ENCODE measurements at regions not wholly inside any gene's neighbourhood (a gene's known extent, or its start where the extent isn't known, plus 50 kb on each side); places are given as distances from the start of the nearest gene placed in this dataset.

- intact Hi-C loops (cut with DNase I), result no loop called here
- no peak for DNase-seq
- H3K9me3 ChIP-seq, result no peaks in the 10 kb centered on the region
Observed at GRCh38 chr6:159422041-159422984, 253.1 kb downstream of the FNDC1 start.

GRCh38 chr6:159421586-159421985 lies 252.4 kb downstream of the FNDC1 start:
- H3K9me3 ChIP-seq, result no peaks in the 10 kb centered on the region
- intact Hi-C loops (cut with DNase I), result no loop called here
- no peaks in the 10 kb centered on the region for H3K27me3 ChIP-seq
- no peak overlapping the region for H3K4me3 ChIP-seq
- H3K36me3 ChIP-seq, result no peaks in the 10 kb centered on the region
- no peaks in the 10 kb centered on the region for H3K4me1 ChIP-seq
- 81 to 91% methylated on average over 4 to 5 of the region's 7 CpGs for WGBS, 2 donors
- no peak overlapping the region for H3K27ac ChIP-seq
- no peak for DNase-seq
- no peak for TF ChIP-seq CTCF (IDR thresholded peaks at IDR 0.05)
- no peak for TF ChIP-seq POLR2A (IDR thresholded peaks at IDR 0.05)

More at GRCh38 chr6:159422041-159422984, 253.1 kb downstream of the FNDC1 start:
- 71 to 88% methylated on average over 11 to 16 of the region's 20 CpGs for WGBS, 2 donors
- H3K4me3 ChIP-seq, result no peak overlapping the region
- TF ChIP-seq POLR2A (IDR thresholded peaks at IDR 0.05) (no peak), CTCF (IDR thresholded peaks at IDR 0.05) (no peak)
- no peaks in the 10 kb centered on the region for H3K27me3 ChIP-seq
- no peaks in the 10 kb centered on the region for H3K36me3 ChIP-seq
- H3K27ac ChIP-seq, result no peak overlapping the region
- H3K4me1 ChIP-seq, result no peaks in the 10 kb centered on the region

GRCh38 chr6:159418997-159419396 lies 249.8 kb downstream of the FNDC1 start:
- 41 to 45% methylated on average over 2 of the region's 2 CpGs for WGBS, 2 donors
- Histone ChIP-seq H3K27me3 (no peaks in the 10 kb centered on the region), H3K4me3 (no peak overlapping the region), H3K27ac (no peak overlapping the region), H3K36me3 (no peaks in the 10 kb centered on the region), H3K9me3 (no peaks in the 10 kb centered on the region), H3K4me1 (no peaks in the 10 kb centered on the region)
- no peak for DNase-seq
- no peak for TF ChIP-seq CTCF (IDR thresholded peaks at IDR 0.05)
- TF ChIP-seq POLR2A (IDR thresholded peaks at IDR 0.05), result no peak
- intact Hi-C loops (cut with DNase I), result no loop called here

GRCh38 chr6:159416891-159417560 lies 247.8 kb downstream of the FNDC1 start:
- H3K27ac ChIP-seq, result no peak overlapping the region
- TF ChIP-seq POLR2A (IDR thresholded peaks at IDR 0.05), result no peak
- no peak for TF ChIP-seq CTCF (IDR thresholded peaks at IDR 0.05)
- H3K9me3 ChIP-seq, result no peaks in the 10 kb centered on the region
- no peaks in the 10 kb centered on the region for H3K36me3 ChIP-seq
- no peaks in the 10 kb centered on the region for H3K4me1 ChIP-seq
- 58 to 85% methylated on average over 4 of the region's 4 CpGs for WGBS, 2 donors
- no peak overlapping the region for H3K4me3 ChIP-seq
- no peaks in the 10 kb centered on the region for H3K27me3 ChIP-seq
- no peak for DNase-seq
- intact Hi-C loops (cut with DNase I), result no loop called here

GRCh38 chr6:159415540-159415939 lies 246.3 kb downstream of the FNDC1 start:
- DNase-seq, result no peak
- H3K4me1 ChIP-seq, result no peaks in the 10 kb centered on the region
- H3K27me3 ChIP-seq, result no peaks in the 10 kb centered on the region
- H3K27ac ChIP-seq, result no peak overlapping the region
- H3K36me3 ChIP-seq, result no peaks in the 10 kb centered on the region
- no peak overlapping the region for H3K4me3 ChIP-seq
- intact Hi-C loops (cut with DNase I), result no loop called here
- 71 to 79% methylated on average over 2 of the region's 2 CpGs for WGBS, 2 donors
- no peak for TF ChIP-seq POLR2A (IDR thresholded peaks at IDR 0.05)
- TF ChIP-seq CTCF (IDR thresholded peaks at IDR 0.05), result no peak
- H3K9me3 ChIP-seq, result no peaks in the 10 kb centered on the region
